Hepatocyte (in vitro differentiated cells): ENCODE measurements at regions not wholly inside any gene's neighbourhood (a gene's known extent, or its start where the extent isn't known, plus 50 kb on each side); places are given as distances from the start of the nearest gene placed in this dataset.

Source experiments
- CTCF ChIP-seq: fragments of 200-600 bp; sonication (generic); IDR thresholded peaks from 2 replicates; pipeline ENCODE4 v1.5.1; 2016; ENCODE audit warnings: antibody characterized with exemption, mild to moderate bottlenecking; ENCODE audit not compliant: poor library complexity
- EZH2 ChIP-seq: fragments of 200-600 bp; sonication (generic); IDR thresholded peaks from 2 replicates; pipeline ENCODE4 v1.6.1; 2016; ENCODE audit warnings: antibody characterized with exemption, mild to moderate bottlenecking, borderline replicate concordance

GRCh38 chr19:23482829-23483228 lies 87.6 kb upstream of the ZNF91 start:
- TF ChIP-seq CTCF (no peak), EZH2 (no peak)
